Right atrium auricular region (tissue), 2 donors: ENCODE measurements at regions not wholly inside any gene's neighbourhood (a gene's known extent, or its start where the extent isn't known, plus 50 kb on each side); places are given as distances from the start of the nearest gene placed in this dataset.

ENCODE experiments used
- DNase-seq: peaks from one replicate; pipeline ENCODE4 v3.0.0-alpha.2; 2019; ENCODE audit warnings: low spot score
- H3K27ac ChIP-seq, 2 donors: fragments of 200-600 bp; sonication (generic); 1 replicate in 1 of 2; 2 replicates in 1 of 2; pipeline ENCODE4 v1.5.1; 2016 to 2019
- H3K27me3 ChIP-seq, 2 donors: fragments of 200-600 bp; sonication (generic); one replicate each; pipeline versions ENCODE4 v1.5.1 to v1.6.0; 2017 to 2019
- H3K36me3 ChIP-seq: fragments of 200-600 bp; sonication (generic); one replicate; pipeline ENCODE4 v1.5.1; 2016
- H3K4me1 ChIP-seq, 2 donors: fragments of 200-600 bp; sonication (generic); one replicate each; pipeline versions ENCODE4 v1.5.1 to v1.6.0; 2017 to 2019
- H3K4me3 ChIP-seq, 2 donors: fragments of 200-600 bp; sonication (generic); 1 replicate in 1 of 2; 2 replicates in 1 of 2; pipeline ENCODE4 v1.5.1; 2017 to 2019; ENCODE audit warnings: mild to moderate bottlenecking in 1 of 2, moderate library complexity in 1 of 2
- H3K9me3 ChIP-seq, 2 donors: fragments of 200-600 bp; sonication (generic); one replicate each; pipeline ENCODE4 v1.5.1; 2019
- CTCF ChIP-seq, 2 donors: fragments of 200-600 bp; sonication (generic); IDR thresholded peaks; one replicate each; pipeline ENCODE4 v1.5.1; 2019; ENCODE audit warnings: antibody characterized with exemption in 2 of 2

- Histone ChIP-seq H3K36me3 (no peaks in the 10 kb centered on the region), H3K4me1 (no peaks in the 10 kb centered on the region), H3K9me3 (no peaks in the 10 kb centered on the region), H3K4me3 (no peak overlapping the region), H3K27me3 (no peaks in the 10 kb centered on the region), H3K27ac (no peak overlapping the region)
- TF ChIP-seq CTCF (IDR thresholded peaks at IDR 0.05), result no peak
- no peak for DNase-seq
Measured at GRCh38 chr13:72258340-72258981, 391.5 kb upstream of the DACH1 start.

GRCh38 chr13:72255908-72256307 lies 388.9 kb upstream of the DACH1 start:
- no peak for DNase-seq
- Histone ChIP-seq H3K9me3 (no peaks in the 10 kb centered on the region), H3K36me3 (no peaks in the 10 kb centered on the region), H3K27me3 (no peaks in the 10 kb centered on the region), H3K4me3 (no peak overlapping the region), H3K27ac (no peak overlapping the region), H3K4me1 (no peaks in the 10 kb centered on the region)
- no peak for TF ChIP-seq CTCF (IDR thresholded peaks at IDR 0.05)

GRCh38 chr13:72253754-72254153 lies 386.8 kb upstream of the DACH1 start:
- Histone ChIP-seq H3K36me3 (no peaks in the 10 kb centered on the region), H3K9me3 (no peaks in the 10 kb centered on the region), H3K27ac (no peak overlapping the region), H3K4me3 (no peak overlapping the region), H3K4me1 (no peaks in the 10 kb centered on the region), H3K27me3 (no peaks in the 10 kb centered on the region)
- TF ChIP-seq CTCF (IDR thresholded peaks at IDR 0.05), result no peak
- no peak for DNase-seq

- no peak for TF ChIP-seq CTCF (IDR thresholded peaks at IDR 0.05)
- no peaks in the 10 kb centered on the region for H3K36me3 ChIP-seq
- H3K9me3 ChIP-seq, result no peaks in the 10 kb centered on the region
- H3K4me3 ChIP-seq, result no peak overlapping the region
- H3K4me1 ChIP-seq, result no peaks in the 10 kb centered on the region
- H3K27me3 ChIP-seq, result no peaks in the 10 kb centered on the region
- DNase-seq, result no peak
- H3K27ac ChIP-seq, result no peak overlapping the region
Measured at GRCh38 chr13:72246396-72246795, 379.4 kb upstream of the DACH1 start.

GRCh38 chr13:72244788-72245187 lies 377.8 kb upstream of the DACH1 start:
- Histone ChIP-seq H3K27ac (no peak overlapping the region), H3K9me3 (no peaks in the 10 kb centered on the region), H3K4me3 (no peak overlapping the region), H3K27me3 (no peaks in the 10 kb centered on the region), H3K4me1 (no peaks in the 10 kb centered on the region), H3K36me3 (no peaks in the 10 kb centered on the region)
- no peak for TF ChIP-seq CTCF (IDR thresholded peaks at IDR 0.05)
- no peak for DNase-seq

GRCh38 chr13:72230131-72230530 lies 363.1 kb upstream of the DACH1 start:
- Histone ChIP-seq H3K4me1 (no peaks in the 10 kb centered on the region), H3K27ac (no peak overlapping the region), H3K27me3 (no peaks in the 10 kb centered on the region), H3K36me3 (no peaks in the 10 kb centered on the region), H3K4me3 (no peak overlapping the region), H3K9me3 (no peaks in the 10 kb centered on the region)
- DNase-seq, result no peak
- no peak for TF ChIP-seq CTCF (IDR thresholded peaks at IDR 0.05)
